ENCODE measurements at regions not wholly inside any gene's neighbourhood (a gene's known extent, or its start where the extent isn't known, plus 50 kb on each side); places are given as distances from the start of the nearest gene placed in this dataset.

DNA sequence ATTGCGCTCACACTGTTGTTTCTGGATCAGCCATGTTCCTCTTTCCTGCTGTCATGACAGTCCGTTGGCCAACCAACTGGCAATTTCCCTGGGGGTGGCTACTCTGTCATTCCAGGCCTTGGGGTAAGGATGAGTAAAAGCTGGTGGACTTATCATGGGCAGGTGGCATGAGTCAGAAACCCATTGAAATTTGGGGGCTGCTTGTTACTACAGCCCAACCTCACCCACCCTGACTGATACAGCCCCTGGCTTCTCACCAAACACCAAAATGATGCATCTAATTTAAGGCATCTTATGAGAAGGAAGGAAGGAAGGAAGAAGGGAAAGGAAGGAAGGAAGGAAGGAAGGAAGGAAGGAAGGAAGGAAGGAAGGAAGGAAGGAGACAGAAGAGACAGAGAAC, 53.9 kb upstream of the CRHR1 start:
- no peak for DNase-seq

- no peak for DNase-seq
Measured at GRCh38 chr17:45731459-45731858, 52.7 kb upstream of the CRHR1 start.

GRCh38 chr17:45732926-45733505, 51.1 kb upstream of the CRHR1 start:
- no peak for DNase-seq

DNA sequence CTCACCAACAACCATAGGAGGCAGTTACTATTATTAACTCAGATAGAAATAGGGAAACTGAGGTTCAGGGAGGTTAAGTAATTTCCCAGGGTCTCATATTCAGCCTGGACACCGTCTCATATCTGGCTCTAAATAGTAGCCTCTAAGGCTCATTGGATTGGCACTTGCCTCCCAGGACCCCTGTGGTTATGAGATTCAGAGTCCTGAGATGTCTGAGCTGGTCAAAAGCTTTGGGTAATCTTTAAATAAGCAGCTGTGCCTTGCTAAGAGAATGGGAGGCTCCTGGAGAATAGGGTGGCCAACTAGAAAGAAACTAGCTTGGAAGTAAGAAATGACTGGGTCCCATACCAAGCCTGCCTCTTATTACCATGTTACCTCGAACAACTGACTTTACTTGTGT, 50.3 kb upstream of the CRHR1 start:
- DNase-seq: no peak
